D341Med (cell line): ENCODE measurements at regions not wholly inside any gene's neighbourhood (a gene's known extent, or its start where the extent isn't known, plus 50 kb on each side); places are given as distances from the start of the nearest gene placed in this dataset.
"Not testable (repeated sequence)": the region's sequence is repeated elsewhere in the genome, so short reads cannot be mapped to it uniquely, and the experiment has no call there.

Experiments
- DNase-seq: peaks from one replicate; pipeline ENCODE4 v3.0.0; 2012; ENCODE audit warnings: low spot score

- DNase-seq: not testable (repeated sequence)
Observed at GRCh38 chr1:5766996-5767395, 225.2 kb downstream of the NPHP4 start.

GRCh38 chr1:5765997-5766913, 226.0 kb downstream of the NPHP4 start:
- no peak for DNase-seq

GRCh38 chr1:5765483-5765882, 226.7 kb downstream of the NPHP4 start:
- no peak for DNase-seq

- no peak for DNase-seq
Observed at GRCh38 chr1:5764959-5765358, 227.3 kb downstream of the NPHP4 start.

GRCh38 chr1:5764464-5764863, 227.8 kb downstream of the NPHP4 start:
- no peak for DNase-seq

- no peak for DNase-seq
Observed at GRCh38 chr1:5763696-5764370, 228.4 kb downstream of the NPHP4 start.

- no peak for DNase-seq
Observed at GRCh38 chr1:5758859-5759578, 233.2 kb downstream of the NPHP4 start.

GRCh38 chr1:5758000-5758858, 234.0 kb downstream of the NPHP4 start:
- no peak for DNase-seq

- DNase-seq: no peak
Observed at GRCh38 chr1:5757187-5757805, 234.9 kb downstream of the NPHP4 start.

GRCh38 chr1:5756434-5757186, 235.6 kb downstream of the NPHP4 start:
- no peak for DNase-seq

GRCh38 chr1:5755552-5756125, 236.6 kb downstream of the NPHP4 start:
- DNase-seq: no peak

GRCh38 chr1:5754817-5755551, 237.2 kb downstream of the NPHP4 start:
- no peak for DNase-seq

GRCh38 chr1:5753549-5754421, 238.4 kb downstream of the NPHP4 start:
- DNase-seq: no peak

GRCh38 chr1:5752746-5753548, 239.3 kb downstream of the NPHP4 start:
- DNase-seq: no peak

GRCh38 chr1:5751833-5752745, 240.1 kb downstream of the NPHP4 start:
- DNase-seq: no peak

GRCh38 chr1:5751163-5751540, 241.1 kb downstream of the NPHP4 start:
- DNase-seq: no peak
